Fibroblast of pulmonary artery (primary cell): ENCODE measurements at regions not wholly inside any gene's neighbourhood (a gene's known extent, or its start where the extent isn't known, plus 50 kb on each side); places are given as distances from the start of the nearest gene placed in this dataset.

Experiments
- DNase-seq: peaks from one replicate; pipeline ENCODE4 v3.0.0-alpha.2; 2010; ENCODE audit warnings: low read depth
- H3K4me3 ChIP-seq: replicated peaks from 2 replicates; pipeline ENCODE4 v1.5.1; 2011; ENCODE audit warnings: low read depth, mild to moderate bottlenecking, control low read depth, low read length, moderate library complexity
- CTCF ChIP-seq: IDR thresholded peaks from 2 replicates; pipeline ENCODE4 v1.5.1; 2011; ENCODE audit warnings: mild to moderate bottlenecking, control low read depth, low read length, inconsistent platforms; ENCODE audit errors: missing control alignments

GRCh38 chr9:108325406-108325805 lies 530.4 kb downstream of the ACTL7B start:
- TF ChIP-seq CTCF = no peak
- H3K4me3 ChIP-seq = no peak overlapping the region
- no peak for DNase-seq

GRCh38 chr9:108323615-108324014 lies 532.2 kb downstream of the ACTL7B start:
- H3K4me3 ChIP-seq = no peak overlapping the region
- DNase-seq = no peak
- TF ChIP-seq CTCF = no peak

- no peak for DNase-seq
Measured at GRCh38 chr9:108322326-108323098, 533.3 kb downstream of the ACTL7B start.

GRCh38 chr9:108316630-108317029 lies 539.2 kb downstream of the ACTL7B start:
- no peak overlapping the region for H3K4me3 ChIP-seq
- DNase-seq = no peak
- TF ChIP-seq CTCF = no peak

More at GRCh38 chr9:108322326-108323098, 533.3 kb downstream of the ACTL7B start:
- TF ChIP-seq CTCF = no peak
- no peak overlapping the region for H3K4me3 ChIP-seq

- no peak overlapping the region for H3K4me3 ChIP-seq
- DNase-seq = no peak
- TF ChIP-seq CTCF = no peak
Measured at GRCh38 chr9:108316066-108316465, 539.7 kb downstream of the ACTL7B start.

- TF ChIP-seq CTCF = no peak
- no peak overlapping the region for H3K4me3 ChIP-seq
- DNase-seq = no peak
Measured at GRCh38 chr9:108311745-108312144, 544.0 kb downstream of the ACTL7B start.

GRCh38 chr9:108310202-108310601 lies 545.6 kb downstream of the ACTL7B start:
- no peak overlapping the region for H3K4me3 ChIP-seq
- no peak for TF ChIP-seq CTCF

More at GRCh38 chr9:108310202-108310601, 545.6 kb downstream of the ACTL7B start:
- no peak for DNase-seq
